AG08396 (cell line): ENCODE measurements at regions not wholly inside any gene's neighbourhood (a gene's known extent, or its start where the extent isn't known, plus 50 kb on each side); places are given as distances from the start of the nearest gene placed in this dataset.

Experiments used
- DNase-seq: peaks from one replicate; pipeline ENCODE4 v3.0.0; 2012; ENCODE audit warnings: low spot score, mixed read lengths

DNA sequence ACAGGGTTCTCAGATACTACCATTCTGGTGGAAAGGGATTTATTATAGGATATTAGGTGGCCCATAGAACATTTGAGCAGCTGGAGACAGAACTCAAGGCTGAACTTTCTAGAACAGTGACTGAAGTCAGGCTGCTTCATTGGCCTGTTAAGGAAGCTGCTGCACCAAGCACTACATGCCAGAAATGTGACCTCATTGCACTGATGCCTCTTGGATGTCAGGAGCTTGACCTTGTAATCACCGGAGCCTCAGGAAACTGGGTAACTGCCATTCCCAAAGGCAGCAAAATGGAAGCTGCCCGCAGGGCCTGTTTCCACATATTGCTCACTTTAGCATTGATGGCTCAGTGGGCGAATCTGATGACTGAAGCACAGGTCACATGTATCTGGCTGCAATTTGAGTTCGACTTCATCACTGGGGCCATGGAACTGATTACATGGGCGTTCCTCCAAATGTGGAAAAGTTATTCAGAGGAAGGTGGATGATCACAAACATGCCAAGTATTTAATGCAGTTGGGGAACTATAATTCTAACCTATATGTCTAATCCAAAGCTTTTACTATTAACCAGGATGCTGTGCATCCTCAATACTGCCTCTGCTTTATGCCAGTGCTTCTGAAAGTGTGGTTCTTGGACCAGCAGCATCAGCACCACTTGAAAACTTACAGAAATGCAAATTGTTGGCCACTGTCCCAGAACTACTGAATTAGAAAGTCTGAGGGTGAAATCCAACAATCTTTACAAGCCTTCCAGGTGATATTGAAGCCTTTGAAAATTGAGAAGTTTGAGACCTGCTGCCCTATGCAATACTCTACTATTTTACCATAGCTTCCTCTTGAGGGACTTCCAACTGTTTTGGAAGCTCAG is 337.2 kb upstream of the NAV3 start:
- peak; percentile 4 for DNase-seq

DNA sequence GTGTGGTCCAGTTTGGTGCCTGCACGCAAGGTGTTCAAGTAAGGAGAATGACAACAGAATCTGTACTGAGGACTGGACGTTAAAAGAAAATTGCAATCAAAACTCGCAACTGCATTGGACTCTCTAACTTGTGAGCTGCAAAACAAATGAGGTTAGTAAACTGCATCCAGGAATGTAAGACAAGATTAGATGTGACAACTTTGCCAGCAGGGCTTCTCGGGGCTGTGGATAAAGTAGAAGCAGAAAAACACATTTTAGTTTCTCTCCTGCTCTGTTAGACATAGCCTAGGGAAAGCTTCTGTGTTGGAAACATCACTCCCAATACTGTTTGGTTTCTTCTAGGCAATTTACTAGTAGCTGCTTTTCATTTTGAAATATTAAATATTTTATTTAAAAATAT is 338.2 kb upstream of the NAV3 start:
- no peak for DNase-seq

- no peak for DNase-seq
Observed at GRCh38 chr12:77489331-77489970, 341.2 kb upstream of the NAV3 start.

GRCh38 chr12:77488041-77488620 is 342.6 kb upstream of the NAV3 start:
- no peak for DNase-seq

DNA sequence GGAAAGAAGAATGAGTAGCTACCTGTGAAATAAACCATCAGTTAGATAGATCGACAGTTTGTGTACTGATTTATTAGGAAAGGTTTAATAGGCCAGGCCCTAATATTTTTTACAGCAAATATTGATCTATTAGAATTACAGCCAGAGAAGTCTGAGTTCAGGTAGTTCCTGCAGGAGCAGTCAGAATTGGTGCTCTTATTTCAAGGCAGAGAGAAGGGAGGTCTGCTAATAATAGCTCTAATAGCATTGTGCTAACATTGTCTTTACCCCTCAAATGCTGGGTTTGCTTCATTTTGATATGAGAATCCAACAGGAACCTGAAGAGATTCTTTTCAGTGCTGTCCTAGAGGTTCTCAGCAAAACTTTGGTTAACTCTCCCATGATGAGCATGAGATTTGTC is 343.8 kb upstream of the NAV3 start:
- no peak for DNase-seq

DNA sequence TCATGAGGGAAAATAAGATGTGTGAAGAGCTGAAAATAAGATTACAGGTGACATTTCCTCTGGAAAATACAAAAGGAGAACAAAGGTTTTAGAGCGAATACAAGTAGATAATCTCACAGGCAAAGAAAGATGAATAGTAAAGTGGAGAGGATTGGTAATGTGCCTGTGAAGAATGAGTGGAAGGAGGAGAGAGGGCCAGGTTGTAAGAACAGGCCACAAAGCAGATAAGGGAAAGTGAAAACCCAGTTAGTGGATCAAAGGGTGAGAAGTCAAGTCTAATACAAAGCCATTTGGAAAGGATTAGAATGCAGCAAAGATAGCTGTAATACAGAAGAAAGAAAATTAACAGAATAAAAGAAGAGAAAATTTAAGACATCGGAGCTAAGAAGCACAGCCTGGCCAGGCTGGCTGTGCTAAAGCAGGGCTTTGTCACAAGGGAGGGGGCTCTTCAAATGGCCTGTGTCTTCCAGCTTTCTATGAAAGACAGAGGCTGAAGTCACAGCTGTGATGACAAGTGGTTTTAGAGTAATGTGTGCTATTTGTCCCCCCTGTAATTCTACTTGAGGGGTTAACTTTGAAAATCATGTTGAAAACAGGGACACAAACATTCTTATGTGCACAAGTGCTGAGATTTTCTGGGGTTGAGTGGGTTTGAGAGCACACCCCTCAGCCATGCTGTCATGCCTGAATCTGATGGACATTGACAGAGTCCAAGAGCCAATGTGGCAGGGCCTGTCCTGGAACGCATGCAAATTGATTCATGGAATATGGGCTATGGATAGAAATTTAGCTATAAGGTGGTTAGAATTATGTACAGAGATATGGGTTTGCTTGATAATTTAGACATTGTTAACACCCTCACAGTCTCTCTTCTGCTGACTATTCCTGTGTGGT is 344.5 kb upstream of the NAV3 start:
- no peak for DNase-seq

- no peak for DNase-seq
Observed at GRCh38 chr12:77481687-77482086, 349.0 kb upstream of the NAV3 start.

DNA sequence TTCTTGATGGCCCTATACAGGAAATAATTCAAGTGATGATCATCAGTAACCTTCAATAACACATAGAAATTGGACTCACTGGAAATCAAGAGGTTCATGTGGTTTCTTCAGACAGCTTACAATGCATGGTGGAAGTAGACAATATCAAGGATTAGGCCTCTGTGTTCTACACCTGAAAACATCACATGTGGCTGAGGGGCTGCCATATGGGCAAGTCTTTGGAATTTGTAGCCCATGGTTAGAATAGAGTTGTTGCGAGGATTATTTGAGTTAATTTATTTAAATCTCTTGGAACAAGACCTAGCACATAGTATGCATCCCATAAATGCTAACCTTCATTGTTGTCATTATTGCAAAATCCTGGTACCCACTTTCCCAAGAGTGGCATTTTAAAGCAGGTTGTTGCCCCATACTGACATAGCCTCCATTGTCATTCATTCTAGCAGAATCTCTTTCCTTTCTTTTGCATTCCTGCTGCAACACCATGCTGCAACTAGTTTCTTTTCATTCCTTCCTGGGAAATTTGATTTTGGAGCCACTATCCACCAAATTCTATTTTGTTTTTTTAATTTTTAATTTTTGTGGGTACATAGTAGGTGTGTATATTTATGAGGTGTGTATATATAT is 352.7 kb upstream of the NAV3 start:
- no peak for DNase-seq

GRCh38 chr12:77471801-77472200 is 358.9 kb upstream of the NAV3 start:
- DNase-seq, result no peak

GRCh38 chr12:77469578-77470333 is 360.9 kb upstream of the NAV3 start:
- DNase-seq, result no peak

- no peak for DNase-seq
Observed at GRCh38 chr12:77442633-77443032, 377.3 kb upstream of the E2F7 start.

GRCh38 chr12:77439749-77440148 is 374.4 kb upstream of the E2F7 start:
- no peak for DNase-seq

- DNase-seq, result no peak
Observed at GRCh38 chr12:77438644-77439043, 373.3 kb upstream of the E2F7 start.

- no peak for DNase-seq
Observed at GRCh38 chr12:77437206-77437605, 371.8 kb upstream of the E2F7 start.

- DNase-seq, result no peak
Observed at GRCh38 chr12:77435446-77436091, 370.2 kb upstream of the E2F7 start.

- no peak for DNase-seq
Observed at GRCh38 chr12:77433799-77434198, 368.4 kb upstream of the E2F7 start.

DNA sequence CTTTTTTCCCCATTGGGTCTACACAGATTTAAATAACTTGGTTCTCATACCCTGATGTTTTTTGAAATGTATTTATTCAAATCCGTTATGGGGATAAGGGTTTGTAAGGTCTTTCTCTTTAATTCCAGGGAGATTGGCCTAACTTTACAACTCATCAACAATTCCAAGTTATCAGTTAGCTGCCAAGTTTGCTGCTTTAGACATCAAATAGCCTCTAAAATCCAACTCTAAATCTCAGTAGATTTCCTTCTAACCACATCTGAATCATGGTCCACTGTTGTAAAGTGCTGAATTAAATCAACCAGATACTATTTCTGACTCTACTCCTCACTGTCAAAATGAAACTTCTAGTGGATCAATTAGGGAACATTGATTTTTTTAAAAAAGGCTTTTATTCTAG is 364.1 kb upstream of the E2F7 start:
- DNase-seq, result no peak

GRCh38 chr12:77421152-77421551 is 355.8 kb upstream of the E2F7 start:
- DNase-seq, result no peak

DNA sequence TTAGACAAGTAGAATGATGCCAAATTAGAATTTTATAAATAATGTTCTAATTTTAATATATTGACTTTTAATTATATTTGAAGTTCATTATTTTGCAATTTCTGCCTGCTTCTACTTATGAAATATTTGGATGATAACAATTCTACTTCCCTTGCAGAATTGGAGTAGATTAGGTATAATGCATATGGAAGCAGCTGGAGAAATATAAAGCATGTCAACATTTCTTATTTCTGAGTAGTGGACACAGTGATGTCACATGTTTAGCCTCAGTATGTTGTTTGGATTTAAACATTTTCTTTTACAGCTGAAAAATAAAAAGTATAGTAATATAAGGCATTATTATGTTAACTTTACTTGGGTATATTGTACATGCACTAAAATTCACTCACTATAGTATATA is 344.2 kb upstream of the E2F7 start:
- no peak for DNase-seq

GRCh38 chr12:77407931-77408330 is 342.6 kb upstream of the E2F7 start:
- DNase-seq, result no peak
